DND-41 (cell line): ENCODE measurements at regions not wholly inside any gene's neighbourhood (a gene's known extent, or its start where the extent isn't known, plus 50 kb on each side); places are given as distances from the start of the nearest gene placed in this dataset.

Experiments
- EZH2 ChIP-seq: IDR thresholded peaks from 3 replicates; pipeline ENCODE4 v1.6.1; 2012; ENCODE audit warnings: borderline replicate concordance, low read depth, mild to moderate bottlenecking, moderate library complexity, low read length, inconsistent platforms; ENCODE audit not compliant: severe bottlenecking
- TF ChIP-seq, protein P1 (sequence below): IDR thresholded peaks from 2 replicates; pipeline ENCODE4 v1.5.1; 2012; ENCODE audit warnings: borderline replicate concordance, low read length, moderate library complexity, mild to moderate bottlenecking; ENCODE audit not compliant: poor library complexity, severe bottlenecking; ENCODE audit errors: extremely low read depth

- TF ChIP-seq, protein P1, sequence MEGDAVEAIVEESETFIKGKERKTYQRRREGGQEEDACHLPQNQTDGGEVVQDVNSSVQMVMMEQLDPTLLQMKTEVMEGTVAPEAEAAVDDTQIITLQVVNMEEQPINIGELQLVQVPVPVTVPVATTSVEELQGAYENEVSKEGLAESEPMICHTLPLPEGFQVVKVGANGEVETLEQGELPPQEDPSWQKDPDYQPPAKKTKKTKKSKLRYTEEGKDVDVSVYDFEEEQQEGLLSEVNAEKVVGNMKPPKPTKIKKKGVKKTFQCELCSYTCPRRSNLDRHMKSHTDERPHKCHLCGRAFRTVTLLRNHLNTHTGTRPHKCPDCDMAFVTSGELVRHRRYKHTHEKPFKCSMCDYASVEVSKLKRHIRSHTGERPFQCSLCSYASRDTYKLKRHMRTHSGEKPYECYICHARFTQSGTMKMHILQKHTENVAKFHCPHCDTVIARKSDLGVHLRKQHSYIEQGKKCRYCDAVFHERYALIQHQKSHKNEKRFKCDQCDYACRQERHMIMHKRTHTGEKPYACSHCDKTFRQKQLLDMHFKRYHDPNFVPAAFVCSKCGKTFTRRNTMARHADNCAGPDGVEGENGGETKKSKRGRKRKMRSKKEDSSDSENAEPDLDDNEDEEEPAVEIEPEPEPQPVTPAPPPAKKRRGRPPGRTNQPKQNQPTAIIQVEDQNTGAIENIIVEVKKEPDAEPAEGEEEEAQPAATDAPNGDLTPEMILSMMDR = no peak
- TF ChIP-seq EZH2 = no peak
Measured at GRCh38 chr9:36504156-36504555, 68.5 kb upstream of the MELK start.
